Right lobe of liver (tissue), 4 donors: ENCODE measurements at regions not wholly inside any gene's neighbourhood (a gene's known extent, or its start where the extent isn't known, plus 50 kb on each side); places are given as distances from the start of the nearest gene placed in this dataset.

Source experiments
- CTCF ChIP-seq, 4 donors: fragments of 200-600 bp in 3 of 4; fragments of 450-650 bp in 1 of 4; IDR thresholded peaks; one replicate each; pipeline versions ENCODE4 v1.5.1 to v1.8.0; 2016 to 2022; ENCODE audit warnings: antibody characterized with exemption in 4 of 4, mild to moderate bottlenecking in 2 of 4
- POLR2A ChIP-seq: fragments of 450-650 bp; IDR thresholded peaks from one replicate; pipeline ENCODE4 v1.6.1; 2017; ENCODE audit warnings: antibody characterized with exemption, mild to moderate bottlenecking
- donor health status: DM: no; HTN: no; CAD: no.
- donor health status: DM: no; HTN: no; CAD: no.
- donor health status: DM: no; HTN: yes; CAD: no.

- TF ChIP-seq CTCF (IDR thresholded peaks at IDR 0.05) (no peak), POLR2A (no peak)
These were observed 416.3 kb upstream of the LRRTM4 start for GRCh38 chr2:77938462-77938861.
